Embryonic facial prominence (tissue), 1 donor: ENCODE measurements at regions not wholly inside any gene's neighbourhood (a gene's known extent, or its start where the extent isn't known, plus 50 kb on each side); places are given as distances from the start of the nearest gene placed in this dataset.

Experiments
- DNase-seq: peaks from one replicate; pipeline ENCODE4 v3.0.0-alpha.2; 2016; ENCODE audit errors: extremely low spot score

DNA sequence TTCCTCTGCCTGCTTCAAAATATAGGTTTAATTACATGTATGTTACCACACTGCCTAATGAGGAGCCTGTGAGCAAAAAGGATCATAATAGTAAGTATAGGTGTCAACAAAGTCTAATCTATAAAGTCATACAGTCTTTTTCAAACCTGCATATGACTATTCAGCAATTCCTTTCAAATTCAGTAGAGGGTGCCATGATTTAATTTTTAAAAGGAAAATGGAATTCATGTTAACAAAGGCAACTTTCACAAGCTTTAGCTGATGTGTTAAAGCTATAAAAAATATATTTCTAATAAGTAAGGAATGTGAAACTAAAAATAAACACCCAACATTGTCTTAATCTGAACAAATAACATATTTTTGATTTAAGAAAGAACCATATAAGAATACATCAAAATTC, 52.1 kb downstream of the MPP7 start:
- peak; percentile 40 for DNase-seq

DNA sequence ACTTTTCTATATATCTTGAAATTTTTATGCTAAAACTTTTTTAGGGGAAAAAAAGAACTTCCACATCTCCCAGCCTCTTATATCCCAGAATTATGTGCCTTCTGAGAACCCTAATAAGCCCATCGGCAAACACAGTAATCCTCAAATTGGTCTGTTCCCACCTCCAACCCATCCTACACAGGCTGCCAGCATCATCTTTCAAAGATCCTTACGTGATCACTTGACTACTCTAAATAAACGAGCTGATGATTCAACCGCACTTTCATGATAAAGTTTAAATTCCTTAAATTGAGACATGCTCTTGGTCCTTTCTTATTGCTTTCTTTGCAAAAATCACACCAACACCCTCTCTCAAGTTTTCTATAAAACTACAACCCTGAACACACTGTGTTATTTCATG, 52.5 kb downstream of the MPP7 start:
- no peak for DNase-seq

DNA sequence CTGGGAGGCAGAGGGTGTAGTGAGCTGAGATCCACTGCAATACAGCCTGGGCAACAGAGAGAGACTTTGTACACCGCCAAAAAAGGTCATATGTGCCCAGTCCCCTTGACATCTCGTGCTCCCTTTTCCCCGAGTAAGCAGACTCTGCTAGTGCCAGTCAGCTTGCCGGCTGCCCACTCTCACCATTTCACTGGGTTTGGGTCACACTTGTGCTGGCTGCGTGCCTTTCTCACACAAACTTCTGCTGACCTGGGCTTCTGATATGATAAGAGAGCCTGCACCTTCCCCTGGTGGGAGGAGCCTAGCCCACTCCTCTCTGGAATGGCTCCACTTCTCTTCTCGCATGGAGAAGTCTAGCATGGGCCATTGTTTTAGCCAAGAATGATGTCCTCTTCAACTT, 53.4 kb downstream of the MPP7 start:
- DNase-seq, result no peak

DNA sequence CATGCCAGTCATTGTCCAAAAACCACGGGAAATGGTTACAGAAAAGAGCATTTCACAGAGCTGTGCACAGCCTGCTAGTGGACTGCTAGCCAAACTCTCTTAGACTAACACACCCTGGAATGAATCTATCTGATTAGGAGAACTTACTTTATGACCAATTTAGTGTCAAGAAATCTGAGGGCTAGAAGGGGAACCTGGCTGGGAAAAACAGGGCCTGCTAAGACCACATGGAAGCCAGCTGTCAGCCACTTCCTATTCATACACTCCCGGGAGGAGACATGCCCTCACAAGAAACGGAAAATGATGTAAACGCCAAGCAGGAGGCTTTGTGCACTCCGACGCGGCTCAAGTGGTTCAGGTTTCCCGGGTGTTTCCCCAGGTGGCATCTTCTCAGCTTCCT, 54.8 kb downstream of the MPP7 start:
- no peak for DNase-seq

DNA sequence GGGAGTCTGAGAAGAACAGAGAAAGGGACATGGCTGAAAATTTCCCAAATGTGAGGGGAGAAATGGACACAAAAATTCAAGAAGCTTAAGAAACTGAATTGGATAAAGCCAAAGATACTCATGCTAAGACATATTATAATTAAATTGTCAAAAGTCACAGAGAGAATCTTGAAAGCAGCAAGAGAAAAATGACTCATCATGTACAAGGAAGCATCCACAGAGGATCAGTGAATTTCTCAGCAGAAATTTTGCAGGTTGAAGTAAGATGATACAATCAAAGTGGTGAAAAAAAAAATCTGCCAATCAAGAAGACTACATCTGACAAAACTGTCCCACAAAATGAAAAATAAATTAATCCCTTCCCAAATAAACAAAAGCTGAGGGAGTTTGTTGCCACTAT, 56.8 kb downstream of the MPP7 start:
- no peak for DNase-seq

DNA sequence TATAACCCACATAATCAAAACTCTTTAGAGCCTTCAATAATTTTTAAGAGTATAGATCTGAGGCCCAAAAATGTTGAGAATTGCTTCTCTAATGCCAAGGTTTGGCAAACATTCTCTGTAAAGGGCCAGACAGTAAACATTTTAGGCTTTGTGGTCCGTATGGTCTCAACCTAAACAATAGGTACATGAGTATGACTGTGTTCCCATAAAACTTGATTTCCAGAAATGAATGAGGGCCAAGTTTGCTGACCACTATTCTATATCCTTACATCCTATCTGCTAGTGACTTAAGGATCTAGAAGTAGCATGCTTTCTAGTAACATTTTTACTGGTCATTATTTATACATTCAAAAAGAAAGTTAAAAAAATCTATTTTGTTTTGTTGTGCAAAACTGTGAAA, 58.9 kb downstream of the MPP7 start:
- no peak for DNase-seq

DNA sequence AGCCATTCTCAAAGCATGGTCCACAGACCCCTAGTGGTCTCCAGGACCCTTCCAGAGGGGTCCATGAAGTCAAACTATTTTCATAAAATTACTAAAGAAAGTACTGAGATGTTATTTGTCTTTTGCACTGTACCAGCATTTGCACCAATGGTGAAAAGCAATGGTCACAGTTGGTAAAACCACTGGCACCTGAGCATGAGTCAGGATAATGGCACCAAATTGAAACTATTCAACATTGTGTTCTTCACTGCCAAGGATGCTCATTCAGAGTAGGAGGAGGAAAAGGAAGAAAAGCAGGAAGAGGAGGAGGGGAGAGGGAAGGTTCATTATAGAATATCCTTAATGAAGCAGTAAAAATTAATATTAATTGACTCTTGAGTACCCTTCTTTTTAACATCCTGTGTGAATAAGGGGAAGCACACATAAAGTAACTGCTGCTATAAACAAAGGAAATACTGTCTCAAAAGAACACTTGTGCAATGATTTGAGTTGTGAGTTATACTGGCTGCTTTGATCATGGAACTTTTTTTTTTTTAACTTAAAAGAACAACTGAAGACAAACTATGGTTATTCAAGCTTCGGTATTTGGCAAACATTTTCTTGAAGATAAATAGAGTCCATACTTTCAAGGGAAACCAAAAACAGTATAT, 60.2 kb downstream of the MPP7 start:
- no peak for DNase-seq

DNA sequence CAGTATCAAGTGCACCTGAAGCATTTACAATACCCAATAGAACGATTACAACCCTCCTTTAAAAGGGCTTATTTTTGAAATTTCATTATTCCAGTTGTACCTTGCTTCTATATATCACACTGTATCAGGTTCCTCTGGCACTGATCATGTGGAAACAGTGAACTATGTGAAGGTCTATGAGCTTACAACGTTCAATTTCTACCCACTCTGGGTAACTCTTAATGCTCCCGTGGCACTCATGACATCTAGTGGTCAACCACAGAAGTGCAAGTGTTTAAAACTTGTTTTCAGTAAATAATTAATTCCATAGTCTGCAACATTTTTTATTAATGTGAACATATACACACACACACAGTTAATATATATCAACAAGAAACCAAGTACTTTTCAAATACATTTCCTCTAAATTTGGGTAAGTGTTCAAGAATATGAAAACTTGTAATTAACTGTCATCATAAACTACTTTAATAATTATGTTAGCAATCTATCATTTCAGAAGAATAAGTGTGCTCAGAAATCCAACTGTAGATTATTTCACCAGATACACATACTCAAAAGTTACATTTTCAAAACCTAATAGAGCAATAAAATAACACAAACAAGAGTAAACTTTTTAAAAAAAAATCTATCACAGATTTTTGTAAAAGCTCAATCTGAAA, 61.0 kb downstream of the MPP7 start:
- peak; percentile 49 for DNase-seq

DNA sequence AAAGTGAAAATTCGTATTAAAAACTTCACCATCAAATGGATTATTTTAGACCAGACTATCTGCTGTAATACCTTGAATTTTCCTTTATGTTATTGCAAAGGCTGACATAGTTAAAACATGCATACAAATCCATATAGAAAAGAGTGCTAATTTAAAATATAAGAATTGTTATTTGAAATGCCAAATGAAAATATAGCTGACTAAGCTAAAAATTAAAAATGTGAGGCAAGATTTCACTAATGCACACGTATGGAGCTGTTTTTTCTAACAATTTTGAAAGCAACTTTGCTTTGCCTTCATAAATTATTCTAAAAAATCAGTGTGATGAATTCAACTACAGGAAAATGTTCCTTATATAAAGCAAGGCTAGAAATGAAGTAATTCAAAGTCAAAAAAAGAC, 62.5 kb downstream of the MPP7 start:
- DNase-seq, result no peak

DNA sequence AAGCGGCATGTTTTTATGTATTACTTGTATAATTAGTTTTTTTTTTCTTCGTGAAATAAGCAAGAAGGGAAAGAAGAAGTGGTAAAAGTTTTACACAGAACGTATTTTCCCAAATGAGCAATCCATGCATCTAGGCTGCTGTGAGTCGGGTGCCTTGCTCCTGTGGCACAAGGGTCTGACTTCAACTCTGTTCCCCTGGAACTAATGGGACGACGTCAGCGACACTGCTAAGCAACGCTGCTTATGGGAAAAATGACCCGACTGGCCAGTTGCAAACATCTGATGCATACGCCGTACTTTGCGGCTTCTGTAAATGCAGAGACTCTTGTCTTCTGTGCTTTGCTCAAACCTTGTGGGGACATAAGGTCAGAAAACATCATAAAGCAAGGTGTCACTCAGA, 66.3 kb downstream of the MPP7 start:
- DNase-seq, result no peak

DNA sequence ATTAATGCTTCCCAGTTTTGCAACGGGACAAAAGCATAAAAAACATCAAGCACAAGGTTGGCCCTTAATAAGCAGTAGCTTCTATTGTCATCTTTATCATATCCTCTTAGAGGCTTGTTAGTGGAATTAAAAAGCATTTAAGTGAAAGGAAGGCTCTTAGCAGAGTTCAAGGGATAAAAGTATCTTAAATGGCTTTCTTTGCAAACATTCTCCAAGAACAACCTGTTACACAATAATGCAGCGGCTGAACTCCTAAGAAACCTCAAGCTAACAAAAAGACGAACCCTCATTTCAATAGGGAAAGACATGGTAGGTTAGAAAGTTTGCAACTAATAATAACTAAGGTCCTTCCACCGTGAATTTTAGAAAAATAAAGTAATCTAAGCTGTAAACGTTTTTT, 82.1 kb downstream of the MPP7 start:
- DNase-seq, result no peak

DNA sequence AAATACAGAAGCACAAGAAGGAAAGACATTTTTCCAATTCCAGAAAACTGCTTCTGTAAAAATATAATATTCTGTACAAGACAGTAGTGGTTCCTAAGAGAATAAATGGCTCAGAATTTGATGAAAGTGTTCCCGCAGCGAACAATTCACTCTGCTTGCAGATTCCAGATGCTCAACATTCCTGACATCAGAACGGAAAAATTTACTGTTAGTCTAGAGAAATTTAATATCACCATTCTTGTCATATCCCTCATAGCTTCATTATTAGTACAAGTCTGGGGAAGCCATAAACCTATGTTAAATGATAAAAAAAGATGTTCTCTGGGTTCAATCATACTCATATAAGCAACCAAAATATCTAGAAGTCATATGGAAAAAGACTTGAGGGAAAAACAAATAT, 83.6 kb downstream of the MPP7 start:
- no peak for DNase-seq

DNA sequence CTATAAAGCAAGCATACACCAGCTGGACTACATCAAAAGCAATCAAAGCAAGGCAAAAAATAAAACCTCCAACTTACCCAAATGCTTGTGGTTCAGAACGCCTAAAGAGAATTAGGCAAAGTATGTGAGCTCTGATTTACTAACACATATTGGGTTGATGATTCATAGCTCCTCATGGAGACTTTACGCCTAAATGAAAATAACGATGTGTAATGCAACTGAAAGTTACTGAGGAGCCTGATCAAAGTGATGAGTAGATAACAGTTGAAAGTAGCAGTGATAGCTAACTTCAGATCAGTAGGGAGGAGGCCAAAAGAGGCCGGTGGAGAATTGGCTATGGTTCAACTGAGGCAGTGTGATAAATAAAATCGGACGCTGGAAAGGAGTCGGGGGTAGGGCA, 85.0 kb downstream of the MPP7 start:
- DNase-seq, result no peak

DNA sequence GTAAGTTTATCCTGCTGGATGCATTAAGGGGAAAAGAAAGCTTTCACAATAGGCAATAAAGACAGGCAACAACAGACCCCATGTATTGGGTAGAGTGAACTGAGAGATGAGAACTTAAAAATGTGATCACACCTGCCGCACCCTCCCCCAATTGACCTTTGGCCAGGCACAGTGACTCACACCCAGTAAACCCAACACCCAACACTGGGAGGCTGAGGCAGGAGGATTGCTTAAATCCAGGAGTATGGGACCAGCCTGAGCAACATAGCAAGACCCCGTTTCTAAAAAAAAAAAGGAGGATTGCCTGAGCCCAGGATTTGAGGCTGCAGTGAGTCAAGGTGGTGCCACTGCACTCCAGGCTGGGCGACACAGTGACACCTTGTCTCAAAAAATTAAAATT, 86.9 kb downstream of the MPP7 start:
- no peak for DNase-seq

DNA sequence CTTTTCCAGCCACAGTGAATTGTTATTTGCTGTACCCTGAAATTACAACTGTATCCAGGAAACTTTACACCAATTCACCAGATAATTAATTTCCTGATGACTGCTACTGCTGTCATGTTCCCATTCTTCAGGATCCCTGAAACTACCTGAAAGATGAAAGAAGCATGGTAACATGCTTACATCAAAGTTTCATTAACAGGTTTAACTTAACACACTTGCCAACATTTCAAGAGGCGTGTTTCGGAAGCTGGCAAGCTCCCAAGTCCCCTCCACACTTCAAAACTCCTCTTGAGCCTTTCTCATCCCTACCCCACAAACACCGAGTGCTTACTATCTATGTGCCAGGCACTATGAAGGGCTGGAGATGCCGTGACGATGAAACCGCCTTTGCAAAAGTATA, 88.6 kb downstream of the MPP7 start:
- DNase-seq, result no peak

DNA sequence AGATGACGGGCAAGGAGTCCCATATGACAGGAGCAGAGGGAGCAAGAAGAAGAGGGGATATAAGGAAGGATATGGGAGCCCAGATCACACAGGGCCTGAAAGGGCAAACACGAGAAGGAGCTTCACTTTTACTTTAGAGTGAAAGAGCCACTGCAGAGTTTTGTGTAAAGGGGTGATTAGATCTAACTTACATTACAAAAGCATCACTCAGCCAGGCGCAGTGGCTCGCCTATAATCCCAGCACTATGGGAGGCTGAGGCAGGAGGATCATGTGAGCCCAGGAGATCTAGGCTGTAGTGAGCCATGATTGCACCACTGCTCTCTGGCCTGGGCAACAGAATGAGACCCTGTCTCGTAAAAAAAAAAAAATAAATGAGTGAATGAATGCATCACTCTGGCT, 91.1 kb downstream of the MPP7 start:
- DNase-seq, result no peak

DNA sequence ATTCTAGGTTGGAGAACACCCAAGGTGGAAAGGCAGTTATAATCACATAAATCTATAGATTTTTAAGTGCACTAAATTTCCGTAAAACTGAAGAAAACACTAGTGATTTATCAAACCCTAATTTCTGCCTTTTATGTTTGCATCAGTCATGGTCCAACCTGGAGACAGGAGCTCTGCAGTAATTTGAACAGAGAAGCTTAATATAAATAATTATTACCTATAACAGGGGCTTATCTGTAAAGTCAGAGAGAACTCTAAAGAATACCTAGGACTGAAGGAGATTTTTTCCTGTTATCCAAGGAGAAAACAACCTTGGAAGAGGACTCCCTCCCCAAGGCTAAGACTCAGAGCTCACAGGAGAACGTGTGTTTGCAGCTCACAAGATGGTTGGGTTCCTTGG, 95.1 kb downstream of the MPP7 start:
- no peak for DNase-seq

DNA sequence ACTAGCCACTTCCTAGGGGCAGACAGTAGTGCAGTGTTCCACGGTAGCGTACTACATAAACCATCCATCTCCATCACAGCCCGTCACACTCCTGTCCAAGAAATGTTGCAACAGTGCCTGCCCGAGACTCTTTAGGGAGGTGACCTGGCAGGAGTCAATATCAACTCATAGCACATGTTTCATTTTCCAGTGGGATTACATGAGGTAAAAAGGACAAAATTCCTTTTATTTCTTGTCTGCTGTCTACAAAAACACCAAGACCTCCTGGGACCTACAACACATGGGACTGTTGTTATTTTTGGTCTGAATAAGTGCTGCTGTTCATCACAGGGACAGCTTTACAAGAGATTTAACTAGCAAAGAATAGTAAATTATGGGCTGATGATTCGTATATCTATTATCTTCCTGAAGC, 99.9 kb downstream of the MPP7 start:
- DNase-seq, result no peak

DNA sequence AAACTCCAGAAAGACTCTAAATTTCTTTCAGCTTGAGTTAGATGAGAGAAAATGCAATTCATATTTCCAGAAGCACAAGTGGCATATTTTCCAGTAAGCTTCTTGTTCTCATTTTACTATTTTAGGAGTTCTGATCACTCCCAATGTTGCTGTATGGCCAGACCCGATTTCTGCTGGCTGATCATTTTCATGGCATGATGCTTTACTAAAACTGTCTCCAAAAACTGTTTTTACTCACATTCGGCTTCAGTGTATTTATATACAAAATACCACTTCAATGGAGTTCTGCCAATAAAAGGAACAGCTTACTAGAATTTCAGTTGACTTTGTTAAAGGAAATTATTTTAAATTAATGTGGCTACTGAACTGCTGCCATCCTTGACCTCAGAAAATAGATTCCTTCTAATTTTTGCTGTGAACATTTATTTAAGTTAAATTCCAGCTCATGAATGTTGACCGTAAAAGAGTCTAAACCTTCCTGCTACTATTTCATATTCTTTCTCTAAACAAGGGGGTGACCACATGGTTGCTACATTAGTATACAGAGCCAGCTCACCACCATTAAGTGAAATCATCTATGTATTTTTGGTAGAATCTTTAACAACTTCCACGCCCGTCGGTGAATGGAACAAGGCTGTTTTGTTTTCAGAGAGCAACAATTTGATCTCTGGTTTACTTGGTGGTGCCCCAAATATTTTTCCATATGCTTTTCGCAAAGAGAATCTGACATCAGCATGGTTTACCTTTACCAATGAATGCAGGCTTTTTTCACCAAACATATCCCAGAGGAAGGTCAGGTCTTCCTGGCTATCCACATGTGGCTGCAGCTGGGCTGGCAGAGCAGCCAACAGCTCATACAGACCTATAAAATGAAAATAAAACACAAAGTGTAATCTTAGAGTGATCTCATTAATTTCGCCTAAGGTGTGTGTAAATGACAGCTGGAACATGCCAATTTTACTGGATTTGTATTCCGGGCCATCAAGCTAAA, 101.2 kb downstream of the MPP7 start:
- peak; percentile 53 for DNase-seq

DNA sequence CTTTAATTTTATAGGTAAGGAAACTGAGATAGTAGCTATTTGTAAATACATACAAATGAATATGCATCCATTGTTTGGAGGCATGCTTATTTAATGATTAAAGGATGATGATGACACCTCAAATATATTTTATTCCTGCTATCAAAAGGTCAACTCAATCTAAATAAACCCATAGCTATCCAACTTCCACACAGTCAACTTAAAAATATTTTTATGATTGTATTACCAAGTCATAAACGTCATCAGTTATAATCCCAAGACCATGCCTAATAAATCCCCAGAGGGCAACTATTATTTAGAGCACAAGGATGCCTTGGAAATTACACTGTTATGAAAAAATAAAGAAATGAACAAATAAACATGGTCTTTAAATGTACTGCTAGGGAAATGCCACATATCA, 102.1 kb downstream of the MPP7 start:
- DNase-seq, result no peak

DNA sequence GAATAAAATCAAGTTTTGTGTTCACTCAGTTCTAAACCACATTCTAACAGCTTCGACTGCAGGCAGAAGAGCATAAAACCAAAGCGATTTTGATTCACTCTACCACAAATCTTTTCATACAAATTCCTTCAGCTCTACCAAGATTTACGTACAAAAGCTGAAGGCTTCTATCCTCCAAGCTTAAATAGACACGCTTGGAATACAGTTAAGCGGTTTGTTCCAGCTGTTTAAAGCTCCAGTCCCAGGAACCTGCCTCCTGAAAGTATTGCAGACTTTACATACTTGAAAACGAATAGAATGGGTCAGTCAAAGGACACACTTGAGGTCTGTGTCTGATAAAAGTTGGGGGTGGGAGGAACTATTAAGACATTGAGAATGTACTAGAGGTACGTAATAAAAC, 102.9 kb downstream of the MPP7 start:
- no peak for DNase-seq

DNA sequence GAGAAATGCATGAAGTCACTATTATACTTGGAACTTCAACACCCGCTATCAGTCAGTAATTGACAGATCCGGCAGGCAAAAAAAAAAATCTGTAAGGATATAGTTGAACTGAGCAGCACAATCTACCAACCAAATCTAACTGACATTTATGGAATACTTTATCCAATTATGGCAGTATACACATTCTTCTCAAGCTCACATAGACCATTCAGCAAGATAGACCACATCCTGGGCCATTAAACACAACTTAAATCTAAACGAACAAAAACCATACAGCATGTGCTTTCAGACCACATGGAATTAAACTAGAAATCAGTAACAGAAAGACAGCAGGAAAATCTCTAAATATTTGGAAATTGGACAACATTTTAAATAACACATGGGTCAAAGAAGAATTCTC, 112.7 kb downstream of the MPP7 start:
- DNase-seq, result no peak

DNA sequence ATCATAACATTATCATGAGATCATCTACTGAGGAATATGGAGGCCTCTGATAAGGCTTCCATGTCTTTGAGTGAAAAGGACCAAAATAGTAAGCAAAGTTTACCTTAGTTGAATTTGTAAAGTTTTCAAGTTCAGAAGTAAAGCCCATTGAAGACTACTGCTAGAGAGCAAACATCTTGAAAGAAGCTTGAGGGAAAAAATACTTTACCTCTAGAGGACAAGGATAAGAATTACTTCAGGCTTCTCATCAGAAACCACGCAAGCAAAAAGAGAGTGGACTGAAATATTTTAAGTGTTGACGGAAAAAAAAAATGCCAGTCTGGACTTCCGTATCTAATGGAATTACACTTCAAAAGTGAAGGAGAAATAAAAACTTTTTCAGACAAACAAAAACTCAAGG, 114.3 kb downstream of the MPP7 start:
- DNase-seq, result no peak
